Activated CD8-positive, alpha-beta memory T cell treated with anti-CD3 and anti-CD28 coated beads for 4 hours (primary cell): ENCODE measurements at regions not wholly inside any gene's neighbourhood (a gene's known extent, or its start where the extent isn't known, plus 50 kb on each side); places are given as distances from the start of the nearest gene placed in this dataset.
"Not testable (repeated sequence)": the region's sequence is repeated elsewhere in the genome, so short reads cannot be mapped to it uniquely, and the experiment has no call there.

ENCODE experiments used
- DNase-seq, 2 donors: peaks; one replicate each; pipeline ENCODE4 v3.0.0-alpha.2; 2020; ENCODE audit warnings: low read depth in 2 of 2

GRCh38 chr9:2496169-2496568 lies 125.4 kb upstream of the VLDLR start:
- DNase-seq: no peak

DNA sequence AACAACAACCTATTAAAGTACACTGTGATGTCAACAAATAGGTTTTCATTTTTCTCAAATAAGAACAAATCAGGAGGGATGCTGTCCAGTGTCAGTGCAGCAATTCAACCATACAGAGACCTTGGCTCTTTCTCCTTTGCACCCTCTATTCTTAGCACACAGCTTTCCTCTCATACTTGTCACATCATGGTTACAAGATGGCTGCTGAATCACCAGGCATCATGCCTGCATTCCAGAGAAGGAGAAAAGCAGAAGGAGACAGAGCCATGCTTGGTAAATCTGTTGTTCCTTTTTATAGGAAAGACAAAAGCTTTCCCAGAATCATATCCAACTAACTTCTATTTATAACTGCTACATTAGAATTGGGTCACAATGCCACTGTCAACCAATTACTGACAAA lies 124.7 kb upstream of the VLDLR start:
- no peak for DNase-seq

DNA sequence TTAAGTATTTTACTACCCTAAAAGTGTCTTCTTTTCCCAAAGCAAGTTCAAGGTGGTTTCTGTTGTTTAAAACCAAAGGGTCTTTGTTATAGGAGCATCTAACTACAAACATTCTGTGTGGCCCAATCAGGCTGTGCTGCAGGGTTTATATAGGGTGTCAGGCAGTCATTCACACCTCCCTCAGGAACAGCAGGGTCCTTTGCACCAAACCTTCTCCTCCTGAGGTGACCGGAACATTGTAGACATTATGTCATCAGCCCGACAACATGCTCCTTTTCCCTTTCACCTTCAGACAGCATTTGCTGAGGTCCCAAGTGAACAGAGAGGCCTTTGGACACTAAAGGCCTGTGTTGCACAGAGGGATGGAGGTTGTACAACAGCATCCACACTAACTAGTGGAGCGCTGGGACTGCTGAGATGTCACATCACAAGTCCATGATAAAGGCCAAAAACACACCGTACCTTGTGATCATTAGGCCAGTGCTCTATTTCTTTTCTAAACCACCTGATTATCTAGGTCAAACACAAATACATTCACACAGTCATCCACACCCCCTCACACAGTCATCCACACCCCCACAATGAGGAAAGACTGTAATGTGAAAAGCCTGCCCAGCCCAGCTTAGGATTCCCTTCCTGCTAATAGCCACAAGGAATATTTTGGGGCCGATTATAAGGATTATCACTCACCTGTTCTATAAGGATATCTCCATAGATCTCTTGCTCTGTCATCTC lies 123.8 kb upstream of the VLDLR start:
- no peak for DNase-seq

DNA sequence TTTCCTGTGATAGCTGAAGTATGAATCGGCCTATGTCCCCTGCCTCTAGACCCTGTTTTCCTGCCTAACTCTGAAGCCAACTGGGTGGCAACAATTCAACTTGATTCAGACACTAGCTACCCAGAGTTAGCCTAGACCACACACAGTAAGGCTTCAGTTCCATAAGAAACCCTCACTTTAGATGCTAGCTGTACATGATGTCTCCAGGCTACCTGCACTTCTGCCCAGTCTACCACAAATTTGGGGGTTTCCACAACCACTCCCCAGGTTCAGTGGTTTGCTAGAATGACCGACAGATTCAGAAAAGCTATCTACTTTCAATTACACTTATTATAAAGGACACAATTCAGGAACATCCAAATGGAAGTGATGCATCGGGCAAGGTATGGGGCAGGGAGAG lies 119.4 kb upstream of the VLDLR start:
- DNase-seq: no peak

DNA sequence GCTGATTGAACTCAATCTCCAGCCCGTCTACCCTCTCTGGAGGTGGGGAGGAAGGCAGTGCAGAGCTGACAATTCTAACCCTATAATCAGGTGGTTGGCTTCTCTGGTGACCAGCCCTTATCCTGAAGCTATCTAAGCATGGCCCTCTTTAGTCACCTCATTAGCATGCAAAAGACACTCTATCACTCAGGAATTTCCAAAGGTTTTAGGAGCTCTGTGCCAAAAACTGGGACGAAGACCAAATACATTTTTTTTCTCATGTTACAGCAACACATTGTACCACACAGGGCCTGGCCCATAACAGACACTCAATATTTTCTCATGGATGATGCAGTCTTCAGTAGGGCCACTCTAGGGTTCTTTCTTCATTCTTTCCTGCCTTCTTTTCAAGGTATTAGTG lies 118.8 kb upstream of the VLDLR start:
- DNase-seq: no peak

- no peak for DNase-seq
Observed at GRCh38 chr9:2506321-2506720, 115.3 kb upstream of the VLDLR start.

DNA sequence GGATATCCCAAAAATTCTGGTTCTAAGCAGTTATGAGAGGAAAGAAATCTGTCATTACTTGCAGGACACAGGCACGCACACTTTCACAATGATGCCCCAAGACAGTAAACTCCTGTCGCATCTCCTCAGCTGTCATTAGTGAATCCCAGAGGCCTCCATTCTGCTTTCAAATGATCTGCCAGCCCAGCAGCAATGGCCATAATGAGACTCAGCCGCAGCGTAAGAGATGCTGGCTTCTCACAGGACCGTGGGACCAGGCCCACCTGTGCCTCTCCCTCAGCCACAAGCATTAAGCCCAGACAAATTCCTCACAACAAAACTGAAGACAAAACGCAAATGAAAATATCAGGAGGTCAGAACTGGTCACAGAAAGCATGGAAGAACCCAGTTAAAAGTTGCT lies 98.0 kb upstream of the VLDLR start:
- no peak for DNase-seq

DNA sequence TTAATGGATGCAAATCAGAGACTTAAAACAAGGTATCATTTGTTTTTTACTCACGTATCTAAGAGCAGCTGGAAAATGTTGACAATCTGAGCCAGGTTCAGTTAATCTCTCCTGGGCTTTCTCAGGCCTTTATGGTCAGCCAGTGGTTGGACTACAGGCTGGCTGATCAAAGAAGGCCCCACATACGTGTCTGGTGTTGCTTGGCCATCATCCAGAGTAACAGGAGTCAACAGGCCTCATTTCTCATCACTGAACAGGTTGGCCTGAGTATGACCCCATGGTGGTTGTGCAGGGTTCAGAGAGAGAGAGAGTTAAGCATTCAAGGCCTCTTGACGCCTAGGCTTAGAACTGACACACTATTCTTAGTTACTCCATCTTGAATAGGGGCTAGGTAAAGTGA lies 97.0 kb upstream of the VLDLR start:
- DNase-seq: no peak

- DNase-seq: no peak
Observed at GRCh38 chr9:2525147-2525546, 96.4 kb upstream of the VLDLR start.

- no peak for DNase-seq
Observed at GRCh38 chr9:2526071-2526828, 95.3 kb upstream of the VLDLR start.

GRCh38 chr9:2531481-2531880 lies 90.1 kb upstream of the VLDLR start:
- no peak for DNase-seq

DNA sequence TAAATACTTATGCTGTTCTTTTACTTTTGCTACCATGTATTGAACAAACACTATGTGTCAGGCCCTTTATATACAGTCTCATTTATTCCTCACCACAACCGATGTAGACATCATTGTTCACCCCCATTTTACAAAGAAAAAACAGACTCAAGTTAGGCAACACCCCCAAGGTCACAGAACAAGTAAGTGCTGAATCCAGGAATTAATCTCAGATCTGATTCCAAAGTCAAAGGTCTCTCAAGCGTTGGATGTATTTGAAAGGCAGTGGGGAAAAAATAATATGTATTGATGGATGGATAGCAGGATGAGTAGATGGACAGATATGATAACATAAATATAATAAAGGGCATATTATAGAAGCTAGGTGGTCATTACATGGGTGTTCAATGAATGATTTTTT lies 85.1 kb upstream of the VLDLR start:
- DNase-seq: no peak

GRCh38 chr9:2545881-2546490 lies 75.6 kb upstream of the VLDLR start:
- no peak for DNase-seq

- not testable (repeated sequence) for DNase-seq
Observed at GRCh38 chr9:2555899-2556600, 65.5 kb upstream of the VLDLR start.

DNA sequence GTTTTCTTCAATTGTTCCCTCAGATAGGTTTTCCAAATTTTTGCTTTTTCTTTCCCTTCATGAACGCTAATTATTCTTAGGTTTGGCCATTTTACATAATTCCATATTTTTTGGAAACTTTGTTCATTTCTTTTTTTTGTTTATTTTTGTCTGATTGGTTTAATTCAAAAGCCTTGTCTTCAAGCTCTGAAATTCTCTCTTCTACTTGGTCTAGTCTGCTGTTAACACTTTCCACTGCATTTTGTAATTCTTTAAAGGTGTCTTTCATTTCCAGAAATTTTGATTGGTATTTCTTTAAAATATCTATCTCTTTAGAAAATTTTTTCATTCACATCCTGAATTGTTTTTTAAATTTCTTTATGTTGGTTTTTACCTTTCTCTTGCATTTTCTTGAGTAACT lies 63.9 kb upstream of the VLDLR start:
- no peak for DNase-seq

DNA sequence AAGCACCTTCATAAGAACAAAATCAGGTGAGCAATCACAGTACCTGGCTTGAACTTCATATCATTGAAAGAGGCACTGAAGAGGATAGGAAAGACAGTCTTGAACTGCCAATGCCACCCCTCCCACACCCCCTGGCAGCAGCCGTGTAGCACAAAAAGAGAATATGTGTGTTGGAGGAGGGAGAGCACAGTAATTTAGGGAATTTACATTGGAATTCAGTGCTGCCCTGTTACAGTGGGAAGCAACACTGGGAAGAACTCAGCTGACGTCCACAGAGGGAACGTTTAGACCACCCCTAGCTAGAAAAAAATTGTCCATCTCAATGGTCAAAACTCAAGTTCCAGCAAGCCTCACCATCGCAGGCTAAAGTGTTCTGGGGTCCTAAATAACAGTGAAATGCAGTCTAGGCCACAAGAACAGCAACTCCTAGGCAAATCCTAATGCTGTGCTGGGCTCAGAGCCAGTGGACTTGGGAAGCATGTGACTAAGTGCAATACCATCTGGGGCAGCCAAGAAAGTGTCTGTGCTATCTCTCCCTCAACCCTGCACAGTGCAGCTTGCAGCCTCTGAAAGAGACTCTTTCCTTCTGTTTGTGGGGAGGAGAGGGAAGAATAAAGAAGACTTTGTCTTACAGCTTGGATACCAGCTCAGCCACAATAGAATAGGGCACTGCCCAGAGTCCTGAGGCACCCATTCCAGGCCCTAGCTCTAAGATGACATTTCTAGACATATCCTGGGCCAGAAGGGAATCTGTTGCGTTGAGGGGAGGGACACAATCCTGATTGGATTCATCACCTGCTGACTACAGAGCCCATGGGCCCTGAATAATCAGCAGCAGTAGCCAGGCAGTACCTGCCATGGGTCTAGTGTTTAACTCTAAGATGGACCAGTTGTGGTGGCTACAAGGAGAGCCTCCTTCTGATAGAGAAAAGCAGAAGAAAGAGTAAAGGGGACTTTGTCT lies 62.1 kb upstream of the VLDLR start:
- DNase-seq: no peak

GRCh38 chr9:2560180-2560579 lies 61.4 kb upstream of the VLDLR start:
- no peak for DNase-seq

DNA sequence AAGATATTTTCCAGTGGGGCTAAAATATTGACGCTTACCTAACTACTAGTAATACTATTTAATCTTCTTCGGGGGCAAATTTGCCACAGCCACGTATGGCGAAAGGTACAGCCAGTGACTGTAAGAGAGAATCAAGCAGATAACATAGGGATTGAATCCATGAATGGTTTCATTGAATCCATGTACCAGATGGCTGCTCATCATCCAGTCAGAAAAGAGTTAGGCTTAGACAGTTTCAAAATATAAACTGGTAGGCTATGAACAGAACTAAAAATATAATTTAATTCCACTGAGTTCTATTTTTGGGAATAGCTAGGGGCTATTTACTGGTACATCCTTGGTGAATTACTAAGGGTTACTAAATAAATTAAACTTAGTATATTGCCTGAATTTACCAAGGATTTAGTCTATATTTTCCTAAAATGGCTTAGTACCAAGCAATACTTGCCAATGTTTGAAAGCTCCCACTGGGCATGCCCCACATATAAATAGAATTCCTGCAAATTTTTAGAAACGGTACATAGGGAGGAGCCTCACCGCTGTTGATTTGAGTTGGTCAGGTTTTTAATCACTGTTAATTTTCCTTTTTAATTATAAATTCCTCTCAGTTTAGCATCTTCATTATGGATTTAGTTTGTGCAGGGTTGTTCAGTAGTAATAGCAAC lies 55.8 kb upstream of the VLDLR start:
- DNase-seq: no peak

GRCh38 chr9:2567922-2568321 lies 53.7 kb upstream of the VLDLR start:
- DNase-seq: no peak

DNA sequence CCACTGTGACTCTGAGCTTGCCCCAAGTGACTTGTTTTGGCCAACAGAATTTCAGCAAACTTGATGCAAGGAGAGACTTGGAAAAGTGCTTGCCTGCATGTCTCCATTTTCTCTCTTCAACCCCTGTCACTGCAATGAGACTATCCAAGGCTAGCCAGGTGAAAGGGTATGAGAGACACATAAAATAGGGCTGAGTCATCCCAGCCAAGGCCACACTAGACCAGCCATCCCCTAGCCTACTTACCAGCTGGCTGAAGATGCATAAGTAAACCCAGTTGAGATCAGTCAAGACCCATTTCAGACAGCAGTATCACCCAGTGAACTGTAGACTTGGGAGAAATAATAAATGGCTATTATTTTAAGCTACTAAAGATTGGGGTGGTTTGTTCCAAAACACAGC lies 52.9 kb upstream of the VLDLR start:
- no peak for DNase-seq
